HFF-Myc (cell line): ENCODE measurements at regions not wholly inside any gene's neighbourhood (a gene's known extent, or its start where the extent isn't known, plus 50 kb on each side); places are given as distances from the start of the nearest gene placed in this dataset.
"Not testable (repeated sequence)": the region's sequence is repeated elsewhere in the genome, so short reads cannot be mapped to it uniquely, and the experiment has no call there.

Experiments used
- DNase-seq: peaks from one replicate; pipeline ENCODE4 v3.0.0-alpha.2; 2011; ENCODE audit warnings: low read depth; ENCODE audit errors: extremely low read depth
- H3K4me3 ChIP-seq: replicated peaks from 2 replicates; pipeline ENCODE4 v1.5.1; 2011; ENCODE audit warnings: low read depth, mild to moderate bottlenecking, control low read depth, low read length
- CTCF ChIP-seq: IDR thresholded peaks from 2 replicates; pipeline ENCODE4 v1.5.1; 2012; ENCODE audit warnings: mild to moderate bottlenecking, low read depth, low read length, control low read depth; ENCODE audit errors: missing control alignments

- DNase-seq, H3K4me3 ChIP-seq: not testable (repeated sequence)
Observed at GRCh38 chr11:67881836-67882235, 122.1 kb downstream of the UNC93B1 start.

DNA sequence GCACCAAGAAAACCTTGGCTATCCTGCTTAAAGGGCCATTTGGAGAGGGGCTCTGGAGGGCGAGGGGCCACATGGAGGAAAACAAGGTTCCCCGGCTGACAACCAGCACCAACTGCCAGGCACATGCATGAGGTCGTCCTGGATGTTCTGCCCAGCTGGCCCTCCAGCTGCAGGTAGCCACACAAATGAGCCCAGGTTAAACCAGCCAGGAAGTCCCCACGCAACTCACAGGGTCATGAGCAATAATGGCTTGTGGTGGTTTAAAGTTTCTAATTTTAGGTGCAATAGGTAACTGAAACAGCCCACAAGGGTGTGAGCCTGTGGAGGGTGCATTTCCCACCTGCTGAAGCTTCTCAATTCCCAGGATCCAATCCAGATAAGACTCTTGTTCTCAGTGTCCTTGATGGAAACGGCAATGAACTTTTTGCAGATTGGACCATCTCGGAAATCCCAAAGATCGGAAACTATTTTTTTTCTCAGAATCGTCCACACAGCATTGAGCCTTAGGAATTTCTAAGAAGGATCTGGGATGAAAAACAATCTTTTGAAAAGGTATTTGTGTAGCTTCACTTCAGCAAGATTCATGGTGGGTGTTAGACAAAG is 123.2 kb downstream of the UNC93B1 start:
- not testable (repeated sequence) for H3K4me3 ChIP-seq, DNase-seq

GRCh38 chr11:67878666-67879065 is 125.2 kb downstream of the UNC93B1 start:
- DNase-seq: not testable (repeated sequence)

DNA sequence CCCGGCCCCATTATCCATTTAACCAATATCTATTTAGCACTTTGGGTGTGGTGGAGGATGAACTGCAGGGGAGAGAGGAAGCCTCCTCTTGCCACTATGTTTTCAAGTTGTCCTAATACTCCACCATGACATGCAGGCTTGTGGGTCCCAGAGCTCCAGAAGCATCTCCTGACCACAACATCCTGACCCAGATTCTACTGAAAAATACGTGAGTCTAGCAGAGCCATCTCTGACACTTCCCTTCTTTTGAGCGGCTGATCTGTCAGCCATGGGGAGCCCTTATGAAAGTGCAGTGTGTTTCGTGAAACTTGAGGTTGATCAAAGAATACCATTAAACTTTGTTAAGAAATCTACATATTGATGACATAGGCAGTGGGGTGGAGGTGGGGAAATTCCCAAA is 126.6 kb downstream of the UNC93B1 start:
- DNase-seq, H3K4me3 ChIP-seq: not testable (repeated sequence)

More at GRCh38 chr11:67878666-67879065, 125.2 kb downstream of the UNC93B1 start:
- H3K4me3 ChIP-seq: not testable (repeated sequence)

DNA sequence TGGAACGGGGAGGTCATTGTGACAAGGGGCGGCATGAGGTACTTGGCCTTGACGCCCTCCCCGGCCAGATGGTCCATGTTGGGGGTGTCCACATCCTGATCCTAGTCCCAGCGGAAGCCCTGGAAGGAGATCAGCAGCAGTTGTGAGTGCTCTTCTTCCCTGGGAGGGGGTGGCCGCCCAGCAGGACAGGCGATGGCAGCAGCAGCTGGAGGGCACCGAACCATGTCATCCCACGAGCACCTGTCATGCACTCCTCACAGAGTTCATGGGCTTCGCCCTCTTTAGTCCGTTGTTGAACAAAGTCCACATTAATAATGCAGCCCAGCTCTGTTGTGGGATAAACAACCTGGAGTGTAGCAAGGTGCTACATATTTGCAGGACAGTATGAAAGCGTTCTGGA is 130.7 kb downstream of the UNC93B1 start:
- DNase-seq: not testable (repeated sequence)

GRCh38 chr11:67871168-67871567 is 132.7 kb downstream of the UNC93B1 start:
- not testable (repeated sequence) for DNase-seq

More for the DNA sequence above, 130.7 kb downstream of the UNC93B1 start:
- not testable (repeated sequence) for H3K4me3 ChIP-seq

DNA sequence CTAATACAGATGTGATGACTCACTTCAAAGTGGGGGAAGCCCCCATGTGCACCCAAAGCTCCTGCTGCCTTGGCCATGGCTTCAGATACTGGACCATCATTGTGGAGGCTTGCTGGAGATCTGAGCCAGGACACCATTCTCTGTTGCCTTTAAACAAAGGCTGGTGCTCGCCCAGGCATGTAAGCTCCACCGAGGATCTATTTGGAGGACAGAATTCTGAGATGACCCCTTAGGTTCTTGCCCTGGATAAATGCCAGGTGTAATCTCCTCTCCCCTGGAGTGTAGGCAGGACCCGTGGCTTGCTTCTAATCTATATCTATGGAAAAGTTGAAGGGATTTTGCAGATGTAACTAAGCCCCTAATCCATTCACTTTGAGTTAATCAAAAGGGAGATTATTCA is 141.0 kb downstream of the UNC93B1 start:
- not testable (repeated sequence) for H3K4me3 ChIP-seq, DNase-seq

More at GRCh38 chr11:67871168-67871567, 132.7 kb downstream of the UNC93B1 start:
- not testable (repeated sequence) for H3K4me3 ChIP-seq

DNA sequence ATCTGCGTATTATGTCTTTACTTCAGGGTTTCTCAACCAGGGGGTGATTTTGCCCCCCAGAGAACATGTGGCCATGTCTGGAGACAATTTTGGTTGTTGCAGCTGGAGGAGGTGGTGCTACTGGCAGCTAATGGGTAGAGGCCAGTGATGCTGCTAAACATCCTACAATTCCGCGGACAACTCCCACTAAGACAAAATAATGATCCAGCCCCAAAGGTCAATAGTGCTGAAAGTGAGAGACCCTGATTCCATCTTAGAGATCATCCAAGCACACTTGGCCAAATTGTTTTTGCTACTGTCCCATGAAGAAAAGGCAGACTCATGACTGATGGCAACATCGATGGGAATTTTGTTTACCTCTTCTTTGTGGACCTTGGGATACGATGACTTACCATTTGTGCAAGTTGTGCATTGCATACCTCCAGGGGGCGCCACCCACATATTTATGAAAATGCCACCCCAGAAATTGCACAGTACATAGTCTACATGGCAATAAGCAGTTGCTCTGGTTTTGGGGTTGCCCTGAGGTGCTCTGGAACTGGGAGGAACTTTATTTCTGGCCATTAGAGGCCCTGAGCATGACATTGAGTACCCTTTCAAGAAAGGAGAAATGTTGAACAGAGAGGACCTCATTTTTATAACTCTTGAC is 144.3 kb downstream of the UNC93B1 start:
- peak; percentile 13 for TF ChIP-seq CTCF
- not testable (repeated sequence) for DNase-seq, H3K4me3 ChIP-seq

GRCh38 chr11:67850747-67851146 is 153.2 kb downstream of the UNC93B1 start:
- DNase-seq: not testable (repeated sequence)

GRCh38 chr11:67849766-67850165 is 154.1 kb downstream of the UNC93B1 start:
- H3K4me3 ChIP-seq, DNase-seq: not testable (repeated sequence)

More at GRCh38 chr11:67850747-67851146, 153.2 kb downstream of the UNC93B1 start:
- not testable (repeated sequence) for H3K4me3 ChIP-seq

DNA sequence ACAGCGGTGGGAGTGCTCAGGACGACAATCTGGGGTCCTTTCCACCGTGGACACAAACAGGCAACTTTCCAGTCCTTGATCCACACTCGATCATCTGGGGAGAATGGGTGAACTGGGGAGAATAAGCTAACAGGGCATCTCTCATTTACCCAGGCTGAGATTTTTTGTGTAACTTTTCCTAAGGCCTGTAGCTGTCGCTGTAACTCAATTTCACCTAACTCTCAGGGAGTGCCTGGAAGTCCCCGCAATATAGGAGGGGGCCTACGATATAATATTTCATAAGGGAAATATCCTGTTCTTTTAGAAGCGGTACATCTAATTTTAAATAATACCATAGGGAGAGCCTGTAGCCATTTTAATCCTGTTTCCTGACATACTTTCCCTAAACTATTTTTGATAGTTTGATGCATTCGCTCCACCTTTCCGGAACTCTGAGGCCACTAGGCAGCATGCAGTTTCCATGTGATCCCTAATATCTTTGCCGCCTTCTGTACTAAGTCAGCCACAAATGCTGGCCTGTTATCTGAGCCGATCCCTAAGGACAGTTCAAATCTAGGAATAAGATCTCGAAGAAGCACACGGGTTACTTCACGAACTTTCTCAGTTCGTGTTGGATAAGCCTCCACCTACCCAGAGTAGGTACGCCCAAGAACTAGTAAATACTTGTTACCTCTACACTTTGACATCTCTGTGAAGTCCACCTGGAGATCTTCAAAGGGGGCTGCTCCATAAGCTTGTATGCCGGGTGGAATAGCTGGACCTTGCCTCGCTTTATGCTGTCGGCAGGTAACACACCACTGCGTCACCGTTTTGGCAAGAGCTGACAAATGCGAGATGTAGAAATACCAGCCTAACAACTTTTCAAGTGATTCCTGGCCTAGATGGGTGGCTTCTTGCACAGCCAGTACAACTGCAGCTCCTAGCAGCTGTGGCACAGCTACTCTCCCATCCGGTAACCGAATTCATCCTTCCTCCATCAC is 155.7 kb downstream of the UNC93B1 start:
- not testable (repeated sequence) for DNase-seq, H3K4me3 ChIP-seq
- TF ChIP-seq CTCF: peak; percentile 40

- H3K4me3 ChIP-seq, DNase-seq: not testable (repeated sequence)
Observed at GRCh38 chr11:67846303-67846702, 157.6 kb downstream of the UNC93B1 start.

DNA sequence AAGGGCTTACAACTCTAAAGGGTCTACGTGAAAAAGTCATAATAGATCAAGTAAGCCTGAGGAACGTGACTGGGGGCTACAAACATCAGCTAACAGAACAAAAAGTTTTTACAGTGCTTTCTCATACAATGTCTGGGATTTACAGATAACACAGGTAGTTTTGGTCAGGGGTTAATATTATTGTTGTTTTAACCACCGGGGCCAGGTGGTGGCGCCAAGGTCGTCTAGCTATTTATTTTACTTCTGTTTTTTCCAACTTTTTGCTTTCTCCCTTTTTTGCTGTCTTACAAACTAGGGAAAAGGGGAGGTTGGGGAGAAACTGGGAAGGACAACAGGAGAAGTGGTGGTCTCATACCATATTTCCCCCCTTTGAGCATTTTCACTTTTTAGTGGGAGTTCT is 158.6 kb downstream of the UNC93B1 start:
- not testable (repeated sequence) for DNase-seq, H3K4me3 ChIP-seq

DNA sequence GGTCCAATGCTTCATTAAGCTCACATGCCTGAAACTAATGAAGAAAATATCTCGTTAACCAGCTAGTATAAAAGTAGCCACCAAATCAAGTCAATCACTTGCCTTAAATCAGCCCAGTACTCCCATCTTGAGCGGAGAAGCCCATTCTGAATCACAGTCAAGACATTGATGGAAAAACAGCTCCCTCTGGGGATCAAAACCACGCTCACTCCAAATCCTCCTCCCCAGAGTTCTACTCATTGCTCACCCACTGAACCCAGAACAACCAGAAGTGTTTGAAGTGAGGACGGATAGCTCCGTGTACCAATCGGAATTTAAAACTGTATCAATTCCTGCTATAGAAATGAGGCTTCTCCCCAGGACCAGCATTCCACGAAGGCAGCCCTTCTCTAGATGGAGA is 163.3 kb downstream of the UNC93B1 start:
- not testable (repeated sequence) for DNase-seq, H3K4me3 ChIP-seq

DNA sequence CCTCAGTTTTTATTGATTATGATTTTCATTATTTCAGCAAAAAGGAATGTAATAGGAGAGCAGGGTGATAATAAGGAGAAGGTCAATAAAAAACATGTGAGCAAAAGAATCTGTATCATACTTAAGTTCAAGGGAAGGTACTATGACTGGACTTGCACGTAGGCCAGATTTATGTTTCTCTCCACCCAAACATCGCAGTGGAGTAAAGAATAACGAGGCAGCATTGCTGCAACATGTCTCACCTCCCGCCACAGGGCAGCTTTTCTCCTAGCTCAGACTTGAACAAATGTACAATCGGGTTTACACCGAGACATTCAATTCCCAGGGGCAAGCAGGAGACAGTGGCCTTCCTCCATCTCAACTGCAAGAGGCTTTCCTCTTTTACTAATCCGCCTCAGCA is 155.7 kb upstream of the ALDH3B2 start:
- not testable (repeated sequence) for DNase-seq

GRCh38 chr11:67826951-67827296 is 152.5 kb upstream of the ALDH3B2 start:
- not testable (repeated sequence) for DNase-seq, H3K4me3 ChIP-seq

More for the DNA sequence above, 155.7 kb upstream of the ALDH3B2 start:
- H3K4me3 ChIP-seq: not testable (repeated sequence)
